Endothelial cell (in vitro differentiated cells): ENCODE measurements at regions not wholly inside any gene's neighbourhood (a gene's known extent, or its start where the extent isn't known, plus 50 kb on each side); places are given as distances from the start of the nearest gene placed in this dataset.

Source experiments
- DNase-seq: peaks from one replicate; pipeline ENCODE4 v3.0.0; 2021; ENCODE audit warnings: low spot score
- H3K27ac Mint-ChIP-seq: one replicate; pipeline ENCODE4 v1.8.0; 2021; ENCODE audit warnings: mixed read lengths, inconsistent platforms; ENCODE audit not compliant: unreplicated experiment
- H3K27me3 Mint-ChIP-seq: one replicate; pipeline ENCODE4 v1.8.0; 2021; ENCODE audit warnings: mild to moderate bottlenecking, moderate library complexity, mixed read lengths, inconsistent platforms; ENCODE audit not compliant: unreplicated experiment
- H3K36me3 Mint-ChIP-seq: one replicate; pipeline ENCODE4 v1.8.0; 2021; ENCODE audit warnings: mild to moderate bottlenecking, low read depth, mixed read lengths, inconsistent platforms; ENCODE audit not compliant: unreplicated experiment
- H3K4me1 Mint-ChIP-seq: one replicate; pipeline ENCODE4 v1.8.0; 2021; ENCODE audit warnings: mild to moderate bottlenecking, mixed read lengths, inconsistent platforms; ENCODE audit not compliant: unreplicated experiment
- H3K4me3 Mint-ChIP-seq: one replicate; pipeline ENCODE4 v1.8.0; 2021; ENCODE audit warnings: mild to moderate bottlenecking, mixed read lengths, inconsistent platforms; ENCODE audit not compliant: unreplicated experiment
- H3K9me3 Mint-ChIP-seq: one replicate; pipeline ENCODE4 v1.8.0; 2021; ENCODE audit warnings: mixed read lengths, inconsistent platforms; ENCODE audit not compliant: unreplicated experiment
- CTCF ChIP-seq: fragments of 200-600 bp; sonication (generic); IDR thresholded peaks from one replicate; pipeline ENCODE4 v1.5.0; 2021; ENCODE audit warnings: antibody characterized with exemption; ENCODE audit not compliant: unreplicated experiment

GRCh38 chr2:105646774-105647076 is 98.0 kb upstream of the NCK2 start:
- no peaks in the 10 kb centered on the region for H3K9me3 Mint-ChIP-seq
- no peak overlapping the region for H3K4me3 Mint-ChIP-seq
- TF ChIP-seq CTCF, result no peak
- H3K36me3 Mint-ChIP-seq, result no peaks in the 10 kb centered on the region
- no peaks in the 10 kb centered on the region for H3K27me3 Mint-ChIP-seq
- H3K27ac Mint-ChIP-seq, result no peak overlapping the region
- H3K4me1 Mint-ChIP-seq, result peaks cover 5% of the 10 kb centered on the region
- no peak for DNase-seq

GRCh38 chr2:105645938-105646773 is 98.6 kb upstream of the NCK2 start:
- no peak for TF ChIP-seq CTCF
- Mint-ChIP-seq H3K4me1 (peaks cover 5% of the 10 kb centered on the region), H3K27ac (no peak overlapping the region), H3K27me3 (no peaks in the 10 kb centered on the region), H3K9me3 (no peaks in the 10 kb centered on the region), H3K4me3 (no peak overlapping the region), H3K36me3 (no peaks in the 10 kb centered on the region)
- no peak for DNase-seq

GRCh38 chr2:105645031-105645937 is 99.4 kb upstream of the NCK2 start:
- no peak for DNase-seq
- H3K27me3 Mint-ChIP-seq, result no peaks in the 10 kb centered on the region
- TF ChIP-seq CTCF, result no peak
- H3K36me3 Mint-ChIP-seq, result no peaks in the 10 kb centered on the region
- H3K27ac Mint-ChIP-seq, result no peak overlapping the region
- peaks cover 5% of the 10 kb centered on the region for H3K4me1 Mint-ChIP-seq
- no peaks in the 10 kb centered on the region for H3K9me3 Mint-ChIP-seq
- H3K4me3 Mint-ChIP-seq, result no peak overlapping the region

GRCh38 chr2:105644174-105644980 is 100.3 kb upstream of the NCK2 start:
- H3K4me3 Mint-ChIP-seq, result no peak overlapping the region
- no peak for DNase-seq
- no peaks in the 10 kb centered on the region for H3K27me3 Mint-ChIP-seq
- no peaks in the 10 kb centered on the region for H3K9me3 Mint-ChIP-seq
- H3K36me3 Mint-ChIP-seq, result no peaks in the 10 kb centered on the region
- peaks cover 5% of the 10 kb centered on the region for H3K4me1 Mint-ChIP-seq
- no peak for TF ChIP-seq CTCF
- no peak overlapping the region for H3K27ac Mint-ChIP-seq
